K562 (cell line): ENCODE measurements at regions not wholly inside any gene's neighbourhood (a gene's known extent, or its start where the extent isn't known, plus 50 kb on each side); places are given as distances from the start of the nearest gene placed in this dataset.

Experiments
- DIDO1 ChIP-seq: fragments of 450-650 bp; IDR thresholded peaks from 2 replicates; pipeline ENCODE4 v1.6.1; 2016; ENCODE audit warnings: low read depth, missing biosample characterization, missing genetic modification characterization
- E2F3 ChIP-seq: fragments of 250-450 bp; sonication (Bioruptor Pico); IDR thresholded peaks from 2 replicates; pipeline ENCODE4 v1.4.0; 2020; ENCODE audit warnings: mild to moderate bottlenecking
- EP300 ChIP-seq: IDR thresholded peaks from 2 replicates; pipeline ENCODE4 v1.6.1; 2012; ENCODE audit warnings: low read length, improper control_type of control experiment
- RBBP5 ChIP-seq: fragments of 200-600 bp; sonication (generic); IDR thresholded peaks from 2 replicates; pipeline ENCODE4 v1.6.1; 2012; ENCODE audit warnings: borderline replicate concordance, mild to moderate bottlenecking, low read length, control low read depth, inconsistent platforms; ENCODE audit not compliant: insufficient read depth, poor library complexity, severe bottlenecking
- RBFOX2 ChIP-seq: fragments of 200-400 bp; formaldehyde crosslinking; IDR thresholded peaks from 2 replicates; pipeline ENCODE4 v1.6.1; 2017; ENCODE audit warnings: low read depth, mild to moderate bottlenecking, low read length, moderate library complexity
- SMAD4 ChIP-seq: fragments of 250-450 bp; sonication (Bioruptor Pico); conservative IDR thresholded peaks from 2 replicates; pipeline ENCODE4 v1.8.0; 2021; ENCODE audit warnings: inconsistent platforms, mild to moderate bottlenecking, moderate library complexity
- SUPT5H ChIP-seq: fragments of 450-650 bp; IDR thresholded peaks from 2 replicates; pipeline ENCODE4 v1.6.1; 2016
- ZFP30 ChIP-seq: fragments of 250-450 bp; sonication (Bioruptor Pico); IDR thresholded peaks from 2 replicates; pipeline ENCODE4 v1.8.0; 2022; ENCODE audit warnings: moderate library complexity, mild to moderate bottlenecking, inconsistent platforms, borderline replicate concordance
- ZNF146 ChIP-seq: IDR thresholded peaks from one replicate; pipeline ENCODE4 v1.6.1; 2018; ENCODE audit warnings: missing compliant biosample characterization; ENCODE audit not compliant: unreplicated experiment
- ZNF408 ChIP-seq: fragments of 250-450 bp; sonication (Bioruptor Pico); IDR thresholded peaks from 2 replicates; pipeline ENCODE4 v1.4.0; 2020; ENCODE audit warnings: low read depth, mild to moderate bottlenecking, moderate library complexity
- ZNF444 ChIP-seq: fragments of 250-450 bp; sonication (Bioruptor Pico); IDR thresholded peaks from 2 replicates; pipeline ENCODE4 v1.4.0; 2020; ENCODE audit warnings: mild to moderate bottlenecking, moderate library complexity
- ZNF583 ChIP-seq: fragments of 250-450 bp; sonication (Bioruptor Pico); IDR thresholded peaks from 2 replicates; pipeline ENCODE4 v1.4.0; 2020
- ZNF586 ChIP-seq: fragments of 450-650 bp; formaldehyde crosslinking; conservative IDR thresholded peaks from 2 replicates; pipeline ENCODE4 v1.4.0; 2020; ENCODE audit warnings: mild to moderate bottlenecking, moderate library complexity
- ZNF589 ChIP-seq: fragments of 200-800 bp; sonication (Bioruptor generic); IDR thresholded peaks from 2 replicates; pipeline ENCODE4 v1.6.1; 2016; ENCODE audit warnings: low read depth, missing genetic modification characterization, missing compliant biosample characterization
- ZNF778 ChIP-seq: fragments of 450-650 bp; formaldehyde crosslinking; IDR thresholded peaks from 2 replicates; pipeline ENCODE4 v1.4.0; 2020; ENCODE audit warnings: mild to moderate bottlenecking, moderate library complexity
- ZNF830 ChIP-seq: fragments of 250-450 bp; sonication (Bioruptor Pico); IDR thresholded peaks from 2 replicates; pipeline ENCODE4 v1.5.0; 2021; ENCODE audit warnings: mild to moderate bottlenecking
- TF ChIP-seq, protein P1 (sequence below): fragments of 250-450 bp; sonication (Bioruptor Pico); IDR thresholded peaks from 2 replicates; pipeline ENCODE4 v1.8.0; 2021; ENCODE audit warnings: borderline replicate concordance, mild to moderate bottlenecking, moderate library complexity; ENCODE audit not compliant: poor library complexity, severe bottlenecking
- TF ChIP-seq, protein P2 (sequence below): fragments of 250-450 bp; sonication (Bioruptor Pico); IDR thresholded peaks from 2 replicates; pipeline ENCODE4 v1.5.0; 2021
- TF ChIP-seq, protein P3 (sequence below): sonication (generic); formaldehyde crosslinking; IDR thresholded peaks from 2 replicates; pipeline ENCODE4 v1.8.1; 2023; ENCODE audit warnings: mild to moderate bottlenecking, missing genetic modification reagents
- TF ChIP-seq, protein P4 (sequence below): fragments of 250-450 bp; sonication (Bioruptor Pico); IDR thresholded peaks from 2 replicates; pipeline ENCODE4 v1.8.0; 2022; ENCODE audit warnings: inconsistent platforms, mild to moderate bottlenecking, moderate library complexity, borderline replicate concordance
- TF ChIP-seq, protein P5 (sequence below): fragments of 450-650 bp; formaldehyde crosslinking; IDR thresholded peaks from 2 replicates; pipeline ENCODE4 v1.4.0; 2020; ENCODE audit warnings: mild to moderate bottlenecking
- TF ChIP-seq, protein P6 (sequence below): sonication (generic); formaldehyde crosslinking; IDR thresholded peaks from 2 replicates; pipeline ENCODE4 v1.4.0; 2020; ENCODE audit warnings: mild to moderate bottlenecking, missing genetic modification reagents

DNA sequence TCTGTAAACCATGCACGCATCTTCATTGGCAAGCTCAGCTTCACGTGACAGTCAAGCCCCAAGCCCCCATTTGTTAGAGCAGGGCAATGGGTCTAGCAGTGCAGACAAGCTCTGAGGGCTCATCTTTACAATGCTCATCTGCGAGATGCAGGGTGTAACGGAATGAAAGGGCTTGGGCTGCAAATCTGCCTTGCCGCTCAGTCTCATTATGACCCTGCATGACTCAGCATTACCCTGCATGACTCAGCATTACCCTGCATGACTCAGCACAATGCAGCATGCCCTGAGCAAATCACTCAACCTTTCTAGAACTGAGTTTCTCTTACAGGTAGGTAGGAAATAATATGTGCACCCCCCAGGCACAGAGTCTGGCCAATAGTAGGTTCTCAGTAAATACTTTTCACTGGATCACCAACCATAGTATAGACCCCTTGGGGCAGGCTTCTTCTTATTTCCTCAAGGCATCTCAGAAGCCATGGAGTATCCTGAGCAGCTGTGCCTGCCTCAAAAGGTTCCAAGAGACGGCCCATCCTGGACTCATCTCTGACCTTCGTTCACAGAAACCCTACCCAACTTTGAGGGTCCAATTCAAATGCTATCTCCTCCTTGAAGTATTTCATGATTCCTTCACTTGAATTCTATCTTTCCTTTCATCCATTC lies 391.3 kb upstream of the CDH5 start (continued):
- TF ChIP-seq ZNF778 (CRISPR knock-in tag) (no peak), SMAD4 (CRISPR knock-in tag) (no peak), RBFOX2 (no peak), ZNF586 (no peak), ZNF146 (CRISPR knock-in tag) (no peak), SUPT5H (no peak), ZNF589 (CRISPR knock-in tag) (no peak), RBBP5 (no peak), E2F3 (CRISPR knock-in tag) (no peak), ZNF830 (CRISPR knock-in tag) (no peak), ZNF583 (CRISPR knock-in tag) (peak; percentile 31; the same call in 1 of the 2 replicates), DIDO1 (tag) (no peak), ZNF444 (no peak), ZNF408 (CRISPR knock-in tag) (no peak), ZFP30 (CRISPR knock-in tag) (no peak), EP300 (peak; percentile 87)
- TF ChIP-seq, protein P1, sequence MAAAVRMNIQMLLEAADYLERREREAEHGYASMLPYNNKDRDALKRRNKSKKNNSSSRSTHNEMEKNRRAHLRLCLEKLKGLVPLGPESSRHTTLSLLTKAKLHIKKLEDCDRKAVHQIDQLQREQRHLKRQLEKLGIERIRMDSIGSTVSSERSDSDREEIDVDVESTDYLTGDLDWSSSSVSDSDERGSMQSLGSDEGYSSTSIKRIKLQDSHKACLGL, result no peak
- TF ChIP-seq, protein P2, sequence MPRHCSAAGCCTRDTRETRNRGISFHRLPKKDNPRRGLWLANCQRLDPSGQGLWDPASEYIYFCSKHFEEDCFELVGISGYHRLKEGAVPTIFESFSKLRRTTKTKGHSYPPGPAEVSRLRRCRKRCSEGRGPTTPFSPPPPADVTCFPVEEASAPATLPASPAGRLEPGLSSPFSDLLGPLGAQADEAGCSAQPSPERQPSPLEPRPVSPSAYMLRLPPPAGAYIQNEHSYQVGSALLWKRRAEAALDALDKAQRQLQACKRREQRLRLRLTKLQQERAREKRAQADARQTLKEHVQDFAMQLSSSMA (CRISPR knock-in tag), result no peak
- TF ChIP-seq, protein P3, sequence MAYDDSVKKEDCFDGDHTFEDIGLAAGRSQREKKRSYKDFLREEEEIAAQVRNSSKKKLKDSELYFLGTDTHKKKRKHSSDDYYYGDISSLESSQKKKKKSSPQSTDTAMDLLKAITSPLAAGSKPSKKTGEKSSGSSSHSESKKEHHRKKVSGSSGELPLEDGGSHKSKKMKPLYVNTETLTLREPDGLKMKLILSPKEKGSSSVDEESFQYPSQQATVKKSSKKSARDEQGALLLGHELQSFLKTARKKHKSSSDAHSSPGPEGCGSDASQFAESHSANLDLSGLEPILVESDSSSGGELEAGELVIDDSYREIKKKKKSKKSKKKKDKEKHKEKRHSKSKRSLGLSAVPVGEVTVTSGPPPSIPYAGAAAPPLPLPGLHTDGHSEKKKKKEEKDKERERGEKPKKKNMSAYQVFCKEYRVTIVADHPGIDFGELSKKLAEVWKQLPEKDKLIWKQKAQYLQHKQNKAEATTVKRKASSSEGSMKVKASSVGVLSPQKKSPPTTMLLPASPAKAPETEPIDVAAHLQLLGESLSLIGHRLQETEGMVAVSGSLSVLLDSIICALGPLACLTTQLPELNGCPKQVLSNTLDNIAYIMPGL (CRISPR knock-in tag), result no peak
- TF ChIP-seq, protein P4, sequence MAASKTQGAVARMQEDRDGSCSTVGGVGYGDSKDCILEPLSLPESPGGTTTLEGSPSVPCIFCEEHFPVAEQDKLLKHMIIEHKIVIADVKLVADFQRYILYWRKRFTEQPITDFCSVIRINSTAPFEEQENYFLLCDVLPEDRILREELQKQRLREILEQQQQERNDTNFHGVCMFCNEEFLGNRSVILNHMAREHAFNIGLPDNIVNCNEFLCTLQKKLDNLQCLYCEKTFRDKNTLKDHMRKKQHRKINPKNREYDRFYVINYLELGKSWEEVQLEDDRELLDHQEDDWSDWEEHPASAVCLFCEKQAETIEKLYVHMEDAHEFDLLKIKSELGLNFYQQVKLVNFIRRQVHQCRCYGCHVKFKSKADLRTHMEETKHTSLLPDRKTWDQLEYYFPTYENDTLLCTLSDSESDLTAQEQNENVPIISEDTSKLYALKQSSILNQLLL (CRISPR knock-in tag), result no peak
- TF ChIP-seq, protein P5, sequence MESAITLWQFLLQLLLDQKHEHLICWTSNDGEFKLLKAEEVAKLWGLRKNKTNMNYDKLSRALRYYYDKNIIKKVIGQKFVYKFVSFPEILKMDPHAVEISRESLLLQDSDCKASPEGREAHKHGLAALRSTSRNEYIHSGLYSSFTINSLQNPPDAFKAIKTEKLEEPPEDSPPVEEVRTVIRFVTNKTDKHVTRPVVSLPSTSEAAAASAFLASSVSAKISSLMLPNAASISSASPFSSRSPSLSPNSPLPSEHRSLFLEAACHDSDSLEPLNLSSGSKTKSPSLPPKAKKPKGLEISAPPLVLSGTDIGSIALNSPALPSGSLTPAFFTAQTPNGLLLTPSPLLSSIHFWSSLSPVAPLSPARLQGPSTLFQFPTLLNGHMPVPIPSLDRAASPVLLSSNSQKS, result no peak
- TF ChIP-seq, protein P6, sequence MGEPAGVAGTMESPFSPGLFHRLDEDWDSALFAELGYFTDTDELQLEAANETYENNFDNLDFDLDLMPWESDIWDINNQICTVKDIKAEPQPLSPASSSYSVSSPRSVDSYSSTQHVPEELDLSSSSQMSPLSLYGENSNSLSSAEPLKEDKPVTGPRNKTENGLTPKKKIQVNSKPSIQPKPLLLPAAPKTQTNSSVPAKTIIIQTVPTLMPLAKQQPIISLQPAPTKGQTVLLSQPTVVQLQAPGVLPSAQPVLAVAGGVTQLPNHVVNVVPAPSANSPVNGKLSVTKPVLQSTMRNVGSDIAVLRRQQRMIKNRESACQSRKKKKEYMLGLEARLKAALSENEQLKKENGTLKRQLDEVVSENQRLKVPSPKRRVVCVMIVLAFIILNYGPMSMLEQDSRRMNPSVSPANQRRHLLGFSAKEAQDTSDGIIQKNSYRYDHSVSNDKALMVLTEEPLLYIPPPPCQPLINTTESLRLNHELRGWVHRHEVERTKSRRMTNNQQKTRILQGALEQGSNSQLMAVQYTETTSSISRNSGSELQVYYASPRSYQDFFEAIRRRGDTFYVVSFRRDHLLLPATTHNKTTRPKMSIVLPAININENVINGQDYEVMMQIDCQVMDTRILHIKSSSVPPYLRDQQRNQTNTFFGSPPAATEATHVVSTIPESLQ, result no peak
